Panc1 (cell line): ENCODE measurements at regions not wholly inside any gene's neighbourhood (a gene's known extent, or its start where the extent isn't known, plus 50 kb on each side); places are given as distances from the start of the nearest gene placed in this dataset.

Source experiments
- ATAC-seq: fragments of 200-7000 bp; cut with Tn5 transposase; 2 replicates; pipeline ENCODE4 v1.9.1; 2020; ENCODE audit warnings: mild to moderate bottlenecking, moderate library complexity
- BruUV-seq: library from RNA; stranded (reverse); fragments of 400-500 nt; replicated peaks from 2 replicates; lab custom pipeline; 2021; lab: Mats Ljungman, UMichigan
- CTCF ChIA-PET: fragments of 300-600 bp; sonication (Branson Sonifier 250); formaldehyde crosslinking; loops from one replicate; lab custom pipeline; 2022; ENCODE audit warnings: antibody characterized with exemption; lab: Charles Lee
- POLR2A ChIA-PET: fragments of 300-600 bp; sonication (Branson Sonifier 250); formaldehyde crosslinking; loops from one replicate; lab custom pipeline; 2022; ENCODE audit warnings: antibody characterized with exemption; lab: Charles Lee
- DNase-seq: peaks from one replicate; pipeline ENCODE4 v3.0.0-alpha.2; 2010; ENCODE audit warnings: low read depth, low spot score
- H3K27ac ChIP-seq: 2 replicates; pipeline ENCODE4 v1.5.1; 2011; ENCODE audit warnings: mild to moderate bottlenecking, low read length, inconsistent platforms
- H3K27me3 ChIP-seq: fragments of 200-500 bp; sonication (Bioruptor generic); 2 replicates; pipeline ENCODE4 v1.6.0; 2014; ENCODE audit warnings: low read length, inconsistent platforms; ENCODE audit not compliant: control insufficient read depth, insufficient read depth
- H3K36me3 ChIP-seq: fragments of 200-500 bp; sonication (Bioruptor generic); 2 replicates; pipeline ENCODE4 v1.5.1; 2014; ENCODE audit warnings: inconsistent platforms, mild to moderate bottlenecking, low read length, moderate library complexity; ENCODE audit not compliant: control insufficient read depth, insufficient read depth
- H3K4me1 ChIP-seq: 2 replicates; pipeline ENCODE4 v1.5.1; 2011; ENCODE audit warnings: inconsistent platforms, mild to moderate bottlenecking, low read length, moderate library complexity; ENCODE audit not compliant: control insufficient read depth, insufficient read depth
- H3K4me3 ChIP-seq, 2 experiments: 2 replicates each; pipeline ENCODE4 v1.5.1; 2011 to 2012; ENCODE audit warnings: low read depth in 2 of 2, low read length in 2 of 2, mild to moderate bottlenecking in 2 of 2, inconsistent platforms in 1 of 2, moderate library complexity in 1 of 2
- H3K9me3 ChIP-seq: fragments of 200-500 bp; sonication (Bioruptor generic); 2 replicates; pipeline ENCODE4 v1.5.1; 2014; ENCODE audit warnings: low read depth, mild to moderate bottlenecking, inconsistent platforms, low read length, moderate library complexity; ENCODE audit not compliant: control insufficient read depth, insufficient read depth
- POLR2AphosphoS5 ChIP-seq: IDR thresholded peaks from 2 replicates; pipeline ENCODE4 v1.6.1; 2012; ENCODE audit warnings: mild to moderate bottlenecking, low read depth, low read length, moderate library complexity
- SIN3A ChIP-seq: IDR thresholded peaks from 2 replicates; pipeline ENCODE4 v1.6.1; 2012; ENCODE audit warnings: low read depth, mild to moderate bottlenecking, low read length, moderate library complexity, borderline replicate concordance; ENCODE audit not compliant: insufficient read depth
- TCF7L2 ChIP-seq: IDR thresholded peaks from 2 replicates; pipeline ENCODE4 v1.6.1; 2011; ENCODE audit warnings: mild to moderate bottlenecking, low read depth, low read length, inconsistent platforms
- in situ Hi-C: cut with HindIII; loops from 2 replicates; pipeline ENCODE4 v1.10.0; 2016; ENCODE audit warnings: low sequenced_read_pairs, low pct_unique_long_range_greater_than_20kb
- intact Hi-C: fragments of 100-400 bp; cut with micrococcal nuclease; formaldehyde crosslinking; loops from one replicate; pipeline ENCODE4 v1.10.0; 2022; ENCODE audit not compliant: unreplicated experiment
- TF ChIP-seq, protein P1 (sequence below), 2 experiments: IDR thresholded peaks; 2 replicates each; pipeline ENCODE4 v1.6.1; 2011 to 2012; ENCODE audit warnings: low read depth in 2 of 2, control low read depth in 1 of 2, low read length in 1 of 2, mild to moderate bottlenecking in 1 of 2, moderate library complexity in 1 of 2; ENCODE audit not compliant: insufficient read depth in 1 of 2
- TF ChIP-seq, protein P2 (sequence below): fragments of 450-650 bp; IDR thresholded peaks from 2 replicates; pipeline ENCODE4 v1.5.1; 2017; ENCODE audit warnings: mild to moderate bottlenecking

DNA sequence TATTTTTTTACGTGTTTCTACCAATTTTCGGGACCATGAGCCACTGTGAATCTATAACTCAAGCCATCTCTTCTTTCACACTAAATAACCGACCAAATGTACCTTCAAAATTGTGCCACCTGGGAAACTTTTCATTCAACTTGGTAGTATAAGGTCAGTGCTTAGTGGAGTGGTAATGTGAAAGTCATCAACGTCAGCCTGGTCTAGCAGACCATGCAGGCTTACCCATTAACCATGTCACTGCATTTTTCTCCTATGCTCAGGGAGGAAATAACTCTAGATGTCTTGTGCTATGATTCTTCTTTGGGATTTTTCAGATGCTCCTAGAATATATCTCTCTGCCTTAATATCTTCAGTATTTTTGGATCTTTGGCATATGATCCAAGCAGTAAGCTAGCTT lies 1075.4 kb upstream of the POT1 start:
- no TSS peak for BruUV-seq
- POLR2A ChIA-PET = no interaction called here
- ATAC-seq = no peak
- no peaks in the 10 kb centered on the region for H3K36me3 ChIP-seq
- H3K4me3 ChIP-seq = no peak overlapping the region
- no peaks in the 10 kb centered on the region for H3K4me1 ChIP-seq
- no peaks in the 10 kb centered on the region for H3K27me3 ChIP-seq
- in situ Hi-C loops = no loop called here
- CTCF ChIA-PET = no interaction called here
- TF ChIP-seq, protein P1, sequence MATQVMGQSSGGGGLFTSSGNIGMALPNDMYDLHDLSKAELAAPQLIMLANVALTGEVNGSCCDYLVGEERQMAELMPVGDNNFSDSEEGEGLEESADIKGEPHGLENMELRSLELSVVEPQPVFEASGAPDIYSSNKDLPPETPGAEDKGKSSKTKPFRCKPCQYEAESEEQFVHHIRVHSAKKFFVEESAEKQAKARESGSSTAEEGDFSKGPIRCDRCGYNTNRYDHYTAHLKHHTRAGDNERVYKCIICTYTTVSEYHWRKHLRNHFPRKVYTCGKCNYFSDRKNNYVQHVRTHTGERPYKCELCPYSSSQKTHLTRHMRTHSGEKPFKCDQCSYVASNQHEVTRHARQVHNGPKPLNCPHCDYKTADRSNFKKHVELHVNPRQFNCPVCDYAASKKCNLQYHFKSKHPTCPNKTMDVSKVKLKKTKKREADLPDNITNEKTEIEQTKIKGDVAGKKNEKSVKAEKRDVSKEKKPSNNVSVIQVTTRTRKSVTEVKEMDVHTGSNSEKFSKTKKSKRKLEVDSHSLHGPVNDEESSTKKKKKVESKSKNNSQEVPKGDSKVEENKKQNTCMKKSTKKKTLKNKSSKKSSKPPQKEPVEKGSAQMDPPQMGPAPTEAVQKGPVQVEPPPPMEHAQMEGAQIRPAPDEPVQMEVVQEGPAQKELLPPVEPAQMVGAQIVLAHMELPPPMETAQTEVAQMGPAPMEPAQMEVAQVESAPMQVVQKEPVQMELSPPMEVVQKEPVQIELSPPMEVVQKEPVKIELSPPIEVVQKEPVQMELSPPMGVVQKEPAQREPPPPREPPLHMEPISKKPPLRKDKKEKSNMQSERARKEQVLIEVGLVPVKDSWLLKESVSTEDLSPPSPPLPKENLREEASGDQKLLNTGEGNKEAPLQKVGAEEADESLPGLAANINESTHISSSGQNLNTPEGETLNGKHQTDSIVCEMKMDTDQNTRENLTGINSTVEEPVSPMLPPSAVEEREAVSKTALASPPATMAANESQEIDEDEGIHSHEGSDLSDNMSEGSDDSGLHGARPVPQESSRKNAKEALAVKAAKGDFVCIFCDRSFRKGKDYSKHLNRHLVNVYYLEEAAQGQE (IDR thresholded peaks at IDR 0.05; ENCODE audit: insufficient read depth in 1 of 2, low read depth in 2 of 2, low read length in 1 of 2) = no peak
- TF ChIP-seq SIN3A (no peak), POLR2AphosphoS5 (no peak), TCF7L2 (no peak)
- TF ChIP-seq, protein P2, sequence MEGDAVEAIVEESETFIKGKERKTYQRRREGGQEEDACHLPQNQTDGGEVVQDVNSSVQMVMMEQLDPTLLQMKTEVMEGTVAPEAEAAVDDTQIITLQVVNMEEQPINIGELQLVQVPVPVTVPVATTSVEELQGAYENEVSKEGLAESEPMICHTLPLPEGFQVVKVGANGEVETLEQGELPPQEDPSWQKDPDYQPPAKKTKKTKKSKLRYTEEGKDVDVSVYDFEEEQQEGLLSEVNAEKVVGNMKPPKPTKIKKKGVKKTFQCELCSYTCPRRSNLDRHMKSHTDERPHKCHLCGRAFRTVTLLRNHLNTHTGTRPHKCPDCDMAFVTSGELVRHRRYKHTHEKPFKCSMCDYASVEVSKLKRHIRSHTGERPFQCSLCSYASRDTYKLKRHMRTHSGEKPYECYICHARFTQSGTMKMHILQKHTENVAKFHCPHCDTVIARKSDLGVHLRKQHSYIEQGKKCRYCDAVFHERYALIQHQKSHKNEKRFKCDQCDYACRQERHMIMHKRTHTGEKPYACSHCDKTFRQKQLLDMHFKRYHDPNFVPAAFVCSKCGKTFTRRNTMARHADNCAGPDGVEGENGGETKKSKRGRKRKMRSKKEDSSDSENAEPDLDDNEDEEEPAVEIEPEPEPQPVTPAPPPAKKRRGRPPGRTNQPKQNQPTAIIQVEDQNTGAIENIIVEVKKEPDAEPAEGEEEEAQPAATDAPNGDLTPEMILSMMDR = no peak
- no peak for DNase-seq
- intact Hi-C loops = no loop called here
- no peaks in the 10 kb centered on the region; the same call in 1 of the 2 replicates for H3K9me3 ChIP-seq
- H3K27ac ChIP-seq = no peak overlapping the region

DNA sequence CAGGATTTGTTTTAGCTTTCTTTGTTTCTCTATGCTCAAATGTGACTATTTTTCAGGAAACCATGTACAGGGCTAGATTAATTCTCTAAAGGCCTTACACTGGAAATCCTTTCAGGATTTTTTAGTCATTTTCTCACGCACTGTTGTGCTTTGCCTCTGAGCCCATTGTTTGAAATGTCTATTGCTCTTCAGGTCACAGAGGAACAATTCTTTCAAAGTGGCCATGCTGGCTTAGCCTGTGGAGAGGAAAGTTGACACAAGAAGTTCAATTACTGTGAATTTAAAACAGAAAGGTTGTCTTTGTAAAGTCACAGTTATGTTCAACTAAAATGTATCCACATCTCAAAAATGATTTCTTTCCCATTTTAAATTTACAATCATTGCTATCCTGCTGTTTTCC lies 1071.7 kb upstream of the POT1 start:
- Histone ChIP-seq H3K27ac (no peak overlapping the region), H3K4me3 (no peak overlapping the region), H3K36me3 (no peaks in the 10 kb centered on the region), H3K27me3 (no peaks in the 10 kb centered on the region), H3K9me3 (no peaks in the 10 kb centered on the region; the same call in 1 of the 2 replicates), H3K4me1 (no peaks in the 10 kb centered on the region)
- POLR2A ChIA-PET = no interaction called here
- in situ Hi-C loops (no loop called here), intact Hi-C loops (no loop called here)
- ATAC-seq (no peak), DNase-seq (no peak)
- no peak for TF ChIP-seq TCF7L2
- no peak for TF ChIP-seq SIN3A
- TF ChIP-seq, protein P1 (IDR thresholded peaks at IDR 0.05; ENCODE audit: insufficient read depth in 1 of 2, low read depth in 2 of 2, low read length in 1 of 2) = no peak
- no peak for TF ChIP-seq POLR2AphosphoS5
- TF ChIP-seq, protein P2 = no peak
- no TSS peak for BruUV-seq
- CTCF ChIA-PET = no interaction called here
